ES-I3 (cell line): ENCODE measurements at regions not wholly inside any gene's neighbourhood (a gene's known extent, or its start where the extent isn't known, plus 50 kb on each side); places are given as distances from the start of the nearest gene placed in this dataset.

ENCODE experiments used
- H3K36me3 ChIP-seq: 2 replicates; pipeline ENCODE4 v1.6.1; 2013; ENCODE audit warnings: mild to moderate bottlenecking, low read length, control low read depth, moderate library complexity; ENCODE audit not compliant: insufficient read depth
- H3K4me1 ChIP-seq: 2 replicates; pipeline ENCODE4 v1.6.1; 2013; ENCODE audit warnings: mild to moderate bottlenecking, control low read depth, low read length; ENCODE audit not compliant: insufficient read depth
- H3K9ac ChIP-seq: 2 replicates; pipeline ENCODE4 v1.6.1; 2013; ENCODE audit warnings: low read depth, mild to moderate bottlenecking, low read length, moderate library complexity
- H3K9me3 ChIP-seq: 2 replicates; pipeline ENCODE4 v1.6.1; 2013; ENCODE audit warnings: mild to moderate bottlenecking, low read length, moderate library complexity; ENCODE audit not compliant: control insufficient read depth, insufficient read depth

DNA sequence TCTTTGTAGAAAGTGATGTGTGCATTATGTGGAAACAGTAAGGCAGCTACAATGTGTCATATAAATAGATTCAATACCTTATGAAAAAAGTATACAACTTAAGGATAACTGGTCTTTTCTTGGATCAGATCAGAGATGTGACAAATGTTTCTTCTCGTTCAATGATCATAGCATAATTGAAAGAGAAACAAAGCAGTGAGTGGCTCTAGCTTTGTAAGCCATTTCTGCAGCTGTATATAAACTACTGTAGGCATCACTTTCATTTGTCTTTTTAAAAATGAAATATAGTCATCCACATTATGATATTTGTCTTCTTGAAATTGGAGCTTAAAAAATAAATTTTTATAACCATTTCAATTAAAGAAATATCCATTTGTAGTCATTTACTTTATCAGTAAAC lies 63.8 kb upstream of the LMO3 start:
- H3K9me3 ChIP-seq, result no peaks in the 10 kb centered on the region
- H3K4me1 ChIP-seq, result peaks cover 7% of the 10 kb centered on the region; the same call in 1 of the 2 replicates
- H3K9ac ChIP-seq, result no peak overlapping the region
- H3K36me3 ChIP-seq, result no peaks in the 10 kb centered on the region

GRCh38 chr12:16668198-16668597 lies 62.2 kb upstream of the LMO3 start:
- Histone ChIP-seq H3K9me3 (no peaks in the 10 kb centered on the region), H3K4me1 (peaks cover 7% of the 10 kb centered on the region; the same call in 1 of the 2 replicates), H3K36me3 (no peaks in the 10 kb centered on the region), H3K9ac (no peak overlapping the region)

GRCh38 chr12:16658699-16659098 lies 52.7 kb upstream of the LMO3 start:
- H3K9ac ChIP-seq, result no peak overlapping the region
- no peaks in the 10 kb centered on the region for H3K36me3 ChIP-seq
- H3K4me1 ChIP-seq, result no peaks in the 10 kb centered on the region
- no peaks in the 10 kb centered on the region for H3K9me3 ChIP-seq
